ENCODE measurements at regions not wholly inside any gene's neighbourhood (a gene's known extent, or its start where the extent isn't known, plus 50 kb on each side); places are given as distances from the start of the nearest gene placed in this dataset.

DNA sequence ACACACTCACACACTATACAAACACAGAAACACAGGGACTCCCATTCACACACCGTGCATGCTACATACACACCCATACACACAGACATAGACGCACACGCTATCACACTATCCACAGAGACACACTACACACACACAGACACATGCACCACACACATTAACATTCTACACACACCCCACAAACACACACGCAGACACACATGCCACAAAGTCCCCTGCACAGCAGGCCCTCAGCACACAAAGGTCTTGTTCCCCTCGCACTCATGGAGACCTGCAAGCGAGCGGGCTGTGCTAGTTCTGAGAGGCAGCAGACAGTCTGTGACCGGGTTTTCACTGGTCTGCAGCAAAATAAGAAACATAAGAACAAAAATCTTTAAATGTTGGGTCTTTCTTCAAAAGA is 429.6 kb upstream of the SALL3 start:
- TF ChIP-seq ZNF8 (CRISPR knock-in tag; IDR thresholded peaks at IDR 0.05): no peak
- TF ChIP-seq PPARA (CRISPR knock-in tag; IDR thresholded peaks at IDR 0.05; ENCODE audit: borderline replicate concordance): no peak
- TF ChIP-seq, protein P1, sequence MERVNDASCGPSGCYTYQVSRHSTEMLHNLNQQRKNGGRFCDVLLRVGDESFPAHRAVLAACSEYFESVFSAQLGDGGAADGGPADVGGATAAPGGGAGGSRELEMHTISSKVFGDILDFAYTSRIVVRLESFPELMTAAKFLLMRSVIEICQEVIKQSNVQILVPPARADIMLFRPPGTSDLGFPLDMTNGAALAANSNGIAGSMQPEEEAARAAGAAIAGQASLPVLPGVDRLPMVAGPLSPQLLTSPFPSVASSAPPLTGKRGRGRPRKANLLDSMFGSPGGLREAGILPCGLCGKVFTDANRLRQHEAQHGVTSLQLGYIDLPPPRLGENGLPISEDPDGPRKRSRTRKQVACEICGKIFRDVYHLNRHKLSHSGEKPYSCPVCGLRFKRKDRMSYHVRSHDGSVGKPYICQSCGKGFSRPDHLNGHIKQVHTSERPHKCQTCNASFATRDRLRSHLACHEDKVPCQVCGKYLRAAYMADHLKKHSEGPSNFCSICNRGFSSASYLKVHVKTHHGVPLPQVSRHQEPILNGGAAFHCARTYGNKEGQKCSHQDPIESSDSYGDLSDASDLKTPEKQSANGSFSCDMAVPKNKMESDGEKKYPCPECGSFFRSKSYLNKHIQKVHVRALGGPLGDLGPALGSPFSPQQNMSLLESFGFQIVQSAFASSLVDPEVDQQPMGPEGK (CRISPR knock-in tag; IDR thresholded peaks at IDR 0.05; ENCODE audit: borderline replicate concordance): no peak
- no peak for TF ChIP-seq ZC3H10 (CRISPR knock-in tag; IDR thresholded peaks at IDR 0.05)
- TF ChIP-seq, protein P2, sequence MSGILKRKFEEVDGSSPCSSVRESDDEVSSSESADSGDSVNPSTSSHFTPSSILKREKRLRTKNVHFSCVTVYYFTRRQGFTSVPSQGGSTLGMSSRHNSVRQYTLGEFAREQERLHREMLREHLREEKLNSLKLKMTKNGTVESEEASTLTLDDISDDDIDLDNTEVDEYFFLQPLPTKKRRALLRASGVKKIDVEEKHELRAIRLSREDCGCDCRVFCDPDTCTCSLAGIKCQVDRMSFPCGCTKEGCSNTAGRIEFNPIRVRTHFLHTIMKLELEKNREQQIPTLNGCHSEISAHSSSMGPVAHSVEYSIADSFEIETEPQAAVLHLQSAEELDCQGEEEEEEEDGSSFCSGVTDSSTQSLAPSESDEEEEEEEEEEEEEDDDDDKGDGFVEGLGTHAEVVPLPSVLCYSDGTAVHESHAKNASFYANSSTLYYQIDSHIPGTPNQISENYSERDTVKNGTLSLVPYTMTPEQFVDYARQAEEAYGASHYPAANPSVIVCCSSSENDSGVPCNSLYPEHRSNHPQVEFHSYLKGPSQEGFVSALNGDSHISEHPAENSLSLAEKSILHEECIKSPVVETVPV (CRISPR knock-in tag; IDR thresholded peaks at IDR 0.05): no peak
- no peak for TF ChIP-seq TOX (CRISPR knock-in tag; IDR thresholded peaks at IDR 0.05; ENCODE audit: borderline replicate concordance)
- TF ChIP-seq RARB (CRISPR knock-in tag; IDR thresholded peaks at IDR 0.05): no peak
- TF ChIP-seq, protein P3, sequence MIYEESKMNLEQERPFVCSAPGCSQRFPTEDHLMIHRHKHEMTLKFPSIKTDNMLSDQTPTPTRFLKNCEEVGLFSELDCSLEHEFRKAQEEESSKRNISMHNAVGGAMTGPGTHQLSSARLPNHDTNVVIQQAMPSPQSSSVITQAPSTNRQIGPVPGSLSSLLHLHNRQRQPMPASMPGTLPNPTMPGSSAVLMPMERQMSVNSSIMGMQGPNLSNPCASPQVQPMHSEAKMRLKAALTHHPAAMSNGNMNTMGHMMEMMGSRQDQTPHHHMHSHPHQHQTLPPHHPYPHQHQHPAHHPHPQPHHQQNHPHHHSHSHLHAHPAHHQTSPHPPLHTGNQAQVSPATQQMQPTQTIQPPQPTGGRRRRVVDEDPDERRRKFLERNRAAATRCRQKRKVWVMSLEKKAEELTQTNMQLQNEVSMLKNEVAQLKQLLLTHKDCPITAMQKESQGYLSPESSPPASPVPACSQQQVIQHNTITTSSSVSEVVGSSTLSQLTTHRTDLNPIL (CRISPR knock-in tag; IDR thresholded peaks at IDR 0.05; ENCODE audit: low read depth): no peak
- TF ChIP-seq ESRRG (CRISPR knock-in tag; IDR thresholded peaks at IDR 0.05): no peak
- no peak for TF ChIP-seq ZFP3 (CRISPR knock-in tag; IDR thresholded peaks at IDR 0.05)
- TF ChIP-seq, protein P4, sequence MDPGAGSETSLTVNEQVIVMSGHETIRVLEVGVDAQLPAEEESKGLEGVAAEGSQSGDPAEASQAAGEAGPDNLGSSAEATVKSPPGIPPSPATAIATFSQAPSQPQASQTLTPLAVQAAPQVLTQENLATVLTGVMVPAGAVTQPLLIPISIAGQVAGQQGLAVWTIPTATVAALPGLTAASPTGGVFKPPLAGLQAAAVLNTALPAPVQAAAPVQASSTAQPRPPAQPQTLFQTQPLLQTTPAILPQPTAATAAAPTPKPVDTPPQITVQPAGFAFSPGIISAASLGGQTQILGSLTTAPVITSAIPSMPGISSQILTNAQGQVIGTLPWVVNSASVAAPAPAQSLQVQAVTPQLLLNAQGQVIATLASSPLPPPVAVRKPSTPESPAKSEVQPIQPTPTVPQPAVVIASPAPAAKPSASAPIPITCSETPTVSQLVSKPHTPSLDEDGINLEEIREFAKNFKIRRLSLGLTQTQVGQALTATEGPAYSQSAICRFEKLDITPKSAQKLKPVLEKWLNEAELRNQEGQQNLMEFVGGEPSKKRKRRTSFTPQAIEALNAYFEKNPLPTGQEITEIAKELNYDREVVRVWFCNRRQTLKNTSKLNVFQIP (CRISPR knock-in tag; IDR thresholded peaks at IDR 0.05; ENCODE audit: borderline replicate concordance, low read depth): no peak
- no peak for TF ChIP-seq ISL1 (CRISPR knock-in tag; IDR thresholded peaks at IDR 0.05)
- TF ChIP-seq ZNF70 (CRISPR knock-in tag; IDR thresholded peaks at IDR 0.05): no peak
- TF ChIP-seq ZFP30 (CRISPR knock-in tag; IDR thresholded peaks at IDR 0.05): no peak
